ENCODE measurements at regions not wholly inside any gene's neighbourhood (a gene's known extent, or its start where the extent isn't known, plus 50 kb on each side); places are given as distances from the start of the nearest gene placed in this dataset.

DNA sequence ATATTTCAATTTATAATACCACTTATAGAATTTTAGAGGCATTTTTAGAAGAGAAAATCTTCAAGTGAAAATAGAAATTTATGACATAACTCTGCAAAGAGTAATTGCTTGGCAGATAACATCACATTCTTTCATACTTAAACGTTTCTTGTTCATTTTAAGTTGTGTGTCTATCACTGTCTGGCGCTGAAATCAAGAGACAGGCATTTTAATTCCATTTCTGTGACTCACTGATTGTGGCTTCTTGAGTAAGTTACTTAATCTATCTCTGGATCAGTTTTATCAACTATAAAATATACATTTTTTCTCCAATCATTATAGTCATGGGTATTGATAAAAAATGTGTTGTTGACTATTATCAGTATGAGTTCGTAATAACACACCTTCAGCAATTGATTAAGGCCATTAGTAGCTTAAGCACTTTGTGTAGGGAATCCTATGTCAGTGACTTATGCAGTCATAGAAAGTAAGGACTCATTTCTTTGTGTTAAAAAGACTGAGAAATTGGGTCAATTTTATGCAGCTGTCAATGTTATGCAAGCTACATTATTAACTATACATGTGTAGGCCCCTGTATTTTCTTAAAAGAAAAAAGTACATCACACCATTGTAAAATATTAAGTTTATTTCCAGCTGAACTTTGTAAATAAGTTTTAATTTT lies 497.3 kb downstream of the CCDC85A start (continued):
- TF ChIP-seq NFIC (IDR thresholded peaks at IDR 0.05; ENCODE audit: borderline replicate concordance), result peak; percentile 97
- TF ChIP-seq, protein P1, sequence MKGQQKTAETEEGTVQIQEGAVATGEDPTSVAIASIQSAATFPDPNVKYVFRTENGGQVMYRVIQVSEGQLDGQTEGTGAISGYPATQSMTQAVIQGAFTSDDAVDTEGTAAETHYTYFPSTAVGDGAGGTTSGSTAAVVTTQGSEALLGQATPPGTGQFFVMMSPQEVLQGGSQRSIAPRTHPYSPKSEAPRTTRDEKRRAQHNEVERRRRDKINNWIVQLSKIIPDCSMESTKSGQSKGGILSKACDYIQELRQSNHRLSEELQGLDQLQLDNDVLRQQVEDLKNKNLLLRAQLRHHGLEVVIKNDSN (IDR thresholded peaks at IDR 0.05; ENCODE audit: borderline replicate concordance, low read depth), result no peak

DNA sequence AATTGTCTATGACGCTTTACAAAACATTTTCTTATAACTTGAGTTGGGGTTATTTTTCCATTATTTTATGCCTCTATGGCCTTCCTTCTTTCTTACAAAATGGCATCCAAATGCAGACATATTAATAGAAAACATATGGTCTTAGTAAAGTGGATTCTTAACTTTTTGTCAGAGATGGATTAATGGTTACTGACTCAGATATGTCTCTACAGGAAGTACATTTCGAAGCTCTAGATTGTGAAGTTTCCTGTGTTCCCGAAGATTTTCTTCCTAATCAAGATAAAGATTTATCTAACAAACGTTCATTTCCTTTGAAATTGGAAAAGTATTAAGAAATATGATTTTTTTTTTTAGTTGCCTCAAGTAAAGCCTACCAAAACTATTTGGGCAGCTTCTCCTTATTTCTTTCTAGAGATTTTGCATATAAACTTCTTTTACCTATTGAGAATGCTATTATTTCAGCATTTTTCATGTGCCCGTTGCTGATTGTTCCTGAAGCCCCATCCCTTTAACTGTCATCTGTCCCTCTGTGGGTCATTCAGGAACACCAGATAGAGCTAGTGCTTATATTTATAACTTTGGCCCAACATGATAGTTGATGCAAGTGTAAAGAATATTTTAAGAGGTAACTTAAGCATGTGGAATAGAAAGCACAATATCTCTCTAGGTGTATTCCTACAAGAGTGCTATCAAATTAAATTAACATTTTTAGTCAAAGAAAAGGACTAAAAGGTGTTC lies 498.0 kb downstream of the CCDC85A start:
- Histone ChIP-seq H3K9me3 (no peaks in the 10 kb centered on the region), H3K9me2 (no peaks in the 10 kb centered on the region), H3F3A (replicated peaks; ENCODE audit: insufficient read depth) (peaks cover 62% of the 10 kb centered on the region), H3K27me3 (ENCODE audit: insufficient read depth) (no peaks in the 10 kb centered on the region), H3K9ac (peak overlapping the region; percentile 62; the same call in 1 of the 2 replicates), H3K36me3 (replicated peaks in 1 of 2; ENCODE audit: control insufficient read depth in 1 of 2, insufficient read depth in 2 of 2, low read length in 1 of 2) (peaks cover 0 to 24% of the 10 kb centered on the region in 2 experiments), H3K4me1 (ENCODE audit: control insufficient read depth in 1 of 2, insufficient read depth in 2 of 2, low read depth in 1 of 2, low read length in 1 of 2) (peaks cover 0 to 38% of the 10 kb centered on the region in 2 experiments; a peak in 3 of 4 replicates), H3K4me2 (peak overlapping the region; percentile 55; the same call in 1 of the 2 replicates), H3K4me3 (ENCODE audit: low read depth in 2 of 2, low read length in 1 of 2) (no peak overlapping the region), H3K79me2 (ENCODE audit: insufficient read depth) (peaks cover 45% of the 10 kb centered on the region), H3K27ac (ENCODE audit: low read depth in 2 of 2, low read length in 1 of 2) (peak overlapping the region; percentile 95 to 98), H2AFZ (ENCODE audit: low read depth) (no peak overlapping the region), H4K20me1 (ENCODE audit: insufficient read depth) (no peaks in the 10 kb centered on the region)
- WGBS (ENCODE audit: low lambda C conversion rate), result 9% methylated on average over 5 of the region's 5 CpGs
- POLR2A ChIA-PET, result no interaction called here
- no peak for DNase-seq
- CTCF ChIA-PET, result no interaction called here
- TF ChIP-seq SIN3A (IDR thresholded peaks at IDR 0.05; ENCODE audit: borderline replicate concordance, low read depth, low read length), result no peak
- peak; percentile 98 for TF ChIP-seq JUND (IDR thresholded peaks at IDR 0.05)
- TF ChIP-seq SMC3 (IDR thresholded peaks at IDR 0.05; ENCODE audit: low read depth, low read length), result no peak; the same call in 1 of the 2 replicates
- peak; percentile 99 for TF ChIP-seq TCF12 (IDR thresholded peaks at IDR 0.05)
- TF ChIP-seq, protein P2, sequence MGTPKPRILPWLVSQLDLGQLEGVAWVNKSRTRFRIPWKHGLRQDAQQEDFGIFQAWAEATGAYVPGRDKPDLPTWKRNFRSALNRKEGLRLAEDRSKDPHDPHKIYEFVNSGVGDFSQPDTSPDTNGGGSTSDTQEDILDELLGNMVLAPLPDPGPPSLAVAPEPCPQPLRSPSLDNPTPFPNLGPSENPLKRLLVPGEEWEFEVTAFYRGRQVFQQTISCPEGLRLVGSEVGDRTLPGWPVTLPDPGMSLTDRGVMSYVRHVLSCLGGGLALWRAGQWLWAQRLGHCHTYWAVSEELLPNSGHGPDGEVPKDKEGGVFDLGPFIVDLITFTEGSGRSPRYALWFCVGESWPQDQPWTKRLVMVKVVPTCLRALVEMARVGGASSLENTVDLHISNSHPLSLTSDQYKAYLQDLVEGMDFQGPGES (IDR thresholded peaks at IDR 0.05; ENCODE audit: low read depth, low read length), result no peak
- no peak for TF ChIP-seq NRF1 (IDR thresholded peaks at IDR 0.05; ENCODE audit: low read depth, low read length)
- peak; percentile 86 for TF ChIP-seq YY1 (IDR thresholded peaks at IDR 0.05; ENCODE audit: low read depth)
- no peak for TF ChIP-seq RCOR1 (IDR thresholded peaks at IDR 0.05; ENCODE audit: low read length)
- TF ChIP-seq TAF1 (IDR thresholded peaks at IDR 0.05; ENCODE audit: borderline replicate concordance, low read depth, low read length), result 0 out of 2 replicates have a peak, but pooled peaks have one; percentile 38
- TF ChIP-seq POLR2AphosphoS5 (IDR thresholded peaks at IDR 0.05; ENCODE audit: low read depth, low read length), result peak; percentile 79
- TF ChIP-seq, protein P3, sequence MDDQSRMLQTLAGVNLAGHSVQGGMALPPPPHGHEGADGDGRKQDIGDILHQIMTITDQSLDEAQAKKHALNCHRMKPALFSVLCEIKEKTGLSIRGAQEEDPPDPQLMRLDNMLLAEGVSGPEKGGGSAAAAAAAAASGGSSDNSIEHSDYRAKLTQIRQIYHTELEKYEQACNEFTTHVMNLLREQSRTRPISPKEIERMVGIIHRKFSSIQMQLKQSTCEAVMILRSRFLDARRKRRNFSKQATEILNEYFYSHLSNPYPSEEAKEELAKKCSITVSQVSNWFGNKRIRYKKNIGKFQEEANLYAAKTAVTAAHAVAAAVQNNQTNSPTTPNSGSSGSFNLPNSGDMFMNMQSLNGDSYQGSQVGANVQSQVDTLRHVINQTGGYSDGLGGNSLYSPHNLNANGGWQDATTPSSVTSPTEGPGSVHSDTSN (IDR thresholded peaks at IDR 0.05), result peak; percentile 98
- peak; percentile 86 for TF ChIP-seq FOSL2 (IDR thresholded peaks at IDR 0.05; ENCODE audit: borderline replicate concordance, low read depth)
- peak; percentile 99 for TF ChIP-seq FOXM1 (IDR thresholded peaks at IDR 0.05; ENCODE audit: low read depth)
- TF ChIP-seq TEAD4 (IDR thresholded peaks at IDR 0.05; ENCODE audit: borderline replicate concordance, insufficient read depth), result peak; percentile 96
- TF ChIP-seq MEF2A (IDR thresholded peaks at IDR 0.05; ENCODE audit: borderline replicate concordance, low read depth), result peak; percentile 76
- TF ChIP-seq, protein P4, sequence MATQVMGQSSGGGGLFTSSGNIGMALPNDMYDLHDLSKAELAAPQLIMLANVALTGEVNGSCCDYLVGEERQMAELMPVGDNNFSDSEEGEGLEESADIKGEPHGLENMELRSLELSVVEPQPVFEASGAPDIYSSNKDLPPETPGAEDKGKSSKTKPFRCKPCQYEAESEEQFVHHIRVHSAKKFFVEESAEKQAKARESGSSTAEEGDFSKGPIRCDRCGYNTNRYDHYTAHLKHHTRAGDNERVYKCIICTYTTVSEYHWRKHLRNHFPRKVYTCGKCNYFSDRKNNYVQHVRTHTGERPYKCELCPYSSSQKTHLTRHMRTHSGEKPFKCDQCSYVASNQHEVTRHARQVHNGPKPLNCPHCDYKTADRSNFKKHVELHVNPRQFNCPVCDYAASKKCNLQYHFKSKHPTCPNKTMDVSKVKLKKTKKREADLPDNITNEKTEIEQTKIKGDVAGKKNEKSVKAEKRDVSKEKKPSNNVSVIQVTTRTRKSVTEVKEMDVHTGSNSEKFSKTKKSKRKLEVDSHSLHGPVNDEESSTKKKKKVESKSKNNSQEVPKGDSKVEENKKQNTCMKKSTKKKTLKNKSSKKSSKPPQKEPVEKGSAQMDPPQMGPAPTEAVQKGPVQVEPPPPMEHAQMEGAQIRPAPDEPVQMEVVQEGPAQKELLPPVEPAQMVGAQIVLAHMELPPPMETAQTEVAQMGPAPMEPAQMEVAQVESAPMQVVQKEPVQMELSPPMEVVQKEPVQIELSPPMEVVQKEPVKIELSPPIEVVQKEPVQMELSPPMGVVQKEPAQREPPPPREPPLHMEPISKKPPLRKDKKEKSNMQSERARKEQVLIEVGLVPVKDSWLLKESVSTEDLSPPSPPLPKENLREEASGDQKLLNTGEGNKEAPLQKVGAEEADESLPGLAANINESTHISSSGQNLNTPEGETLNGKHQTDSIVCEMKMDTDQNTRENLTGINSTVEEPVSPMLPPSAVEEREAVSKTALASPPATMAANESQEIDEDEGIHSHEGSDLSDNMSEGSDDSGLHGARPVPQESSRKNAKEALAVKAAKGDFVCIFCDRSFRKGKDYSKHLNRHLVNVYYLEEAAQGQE (IDR thresholded peaks at IDR 0.05; ENCODE audit: low read depth, low read length), result no peak
- TF ChIP-seq GATA2 (CRISPR knock-in tag; IDR thresholded peaks at IDR 0.05), result no peak
- peak; percentile 66; the same call in 1 of the 2 replicates for TF ChIP-seq RXRA (IDR thresholded peaks at IDR 0.05; ENCODE audit: borderline replicate concordance, low read depth)
- TF ChIP-seq EP300 (IDR thresholded peaks at IDR 0.05; ENCODE audit: borderline replicate concordance in 1 of 2, low read depth in 1 of 2, low read length in 1 of 2), result peak; percentile 69 to 100
- TF ChIP-seq, protein P1 (IDR thresholded peaks at IDR 0.05; ENCODE audit: borderline replicate concordance, low read depth), result no peak
